PFSK-1 (cell line): ENCODE measurements at regions not wholly inside any gene's neighbourhood (a gene's known extent, or its start where the extent isn't known, plus 50 kb on each side); places are given as distances from the start of the nearest gene placed in this dataset.

Source experiments
- FOXP2 ChIP-seq: optimal IDR thresholded peaks from 2 replicates; pipeline ENCODE3; 2011; ENCODE audit warnings: borderline replicate concordance, control low read depth, inconsistent platforms; ENCODE audit not compliant: insufficient read depth; ENCODE audit errors: extremely low read length, extremely low read depth
- POLR2AphosphoS5 ChIP-seq: IDR thresholded peaks from 2 replicates; pipeline ENCODE4 v1.6.1; 2012; ENCODE audit warnings: low read depth, mild to moderate bottlenecking, control low read depth, low read length, moderate library complexity
- SIN3A ChIP-seq: IDR thresholded peaks from 2 replicates; pipeline ENCODE4 v1.6.1; 2012; ENCODE audit warnings: mild to moderate bottlenecking, low read length, moderate library complexity, borderline replicate concordance; ENCODE audit not compliant: insufficient read depth
- TAF1 ChIP-seq: IDR thresholded peaks from 2 replicates; pipeline ENCODE4 v1.6.1; 2012; ENCODE audit warnings: low read length, control low read depth, borderline replicate concordance; ENCODE audit not compliant: insufficient read depth
- TF ChIP-seq, protein P1 (sequence below), 2 experiments: IDR thresholded peaks; 2 replicates each; pipeline versions ENCODE4 v1.6.1 to v1.8.0; 2011 to 2012; ENCODE audit warnings: low read depth in 2 of 2, low read length in 2 of 2, control low read depth in 1 of 2, inconsistent platforms in 1 of 2, mild to moderate bottlenecking in 1 of 2, moderate library complexity in 1 of 2; ENCODE audit not compliant: insufficient read depth in 1 of 2

DNA sequence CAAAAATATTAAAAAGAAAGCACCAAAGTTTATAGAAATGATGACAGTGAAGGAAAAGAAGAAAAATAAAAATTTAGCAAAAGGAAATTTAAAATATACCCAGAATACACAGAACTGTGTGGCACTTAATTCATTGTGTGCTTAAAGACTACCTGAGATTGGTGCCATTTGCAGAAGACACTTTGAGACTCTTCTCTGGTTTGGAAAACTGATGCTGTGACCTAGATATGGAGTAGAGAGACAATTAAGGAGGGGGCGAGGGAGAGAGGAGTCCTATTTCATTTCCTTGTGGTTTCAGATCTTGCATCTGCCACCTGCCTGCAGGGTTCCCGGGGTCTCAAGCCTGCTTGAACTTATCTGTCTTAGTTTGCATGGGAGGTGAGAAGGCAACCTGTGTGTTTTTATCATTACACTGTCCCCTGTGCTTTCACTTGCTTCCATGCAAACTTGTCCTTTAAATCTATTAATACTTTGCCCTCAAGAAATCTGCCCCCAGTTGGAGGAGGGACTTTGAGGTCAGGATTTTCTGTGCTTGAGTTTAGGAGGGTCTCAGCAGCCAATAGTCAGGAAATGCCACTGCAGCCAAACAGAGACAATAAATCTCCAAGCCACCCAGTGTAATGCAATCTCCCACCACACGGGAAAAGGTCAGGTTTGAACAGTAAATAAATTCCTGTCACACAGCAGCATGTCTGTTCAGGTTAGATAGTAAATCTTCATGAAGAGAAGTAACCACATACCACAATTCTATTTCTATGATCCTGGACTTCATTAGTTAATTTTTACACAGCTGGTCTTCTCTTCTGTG, 119.4 kb downstream of the CAND1 start:
- no peak for TF ChIP-seq FOXP2
- no peak for TF ChIP-seq SIN3A
- TF ChIP-seq, protein P1, sequence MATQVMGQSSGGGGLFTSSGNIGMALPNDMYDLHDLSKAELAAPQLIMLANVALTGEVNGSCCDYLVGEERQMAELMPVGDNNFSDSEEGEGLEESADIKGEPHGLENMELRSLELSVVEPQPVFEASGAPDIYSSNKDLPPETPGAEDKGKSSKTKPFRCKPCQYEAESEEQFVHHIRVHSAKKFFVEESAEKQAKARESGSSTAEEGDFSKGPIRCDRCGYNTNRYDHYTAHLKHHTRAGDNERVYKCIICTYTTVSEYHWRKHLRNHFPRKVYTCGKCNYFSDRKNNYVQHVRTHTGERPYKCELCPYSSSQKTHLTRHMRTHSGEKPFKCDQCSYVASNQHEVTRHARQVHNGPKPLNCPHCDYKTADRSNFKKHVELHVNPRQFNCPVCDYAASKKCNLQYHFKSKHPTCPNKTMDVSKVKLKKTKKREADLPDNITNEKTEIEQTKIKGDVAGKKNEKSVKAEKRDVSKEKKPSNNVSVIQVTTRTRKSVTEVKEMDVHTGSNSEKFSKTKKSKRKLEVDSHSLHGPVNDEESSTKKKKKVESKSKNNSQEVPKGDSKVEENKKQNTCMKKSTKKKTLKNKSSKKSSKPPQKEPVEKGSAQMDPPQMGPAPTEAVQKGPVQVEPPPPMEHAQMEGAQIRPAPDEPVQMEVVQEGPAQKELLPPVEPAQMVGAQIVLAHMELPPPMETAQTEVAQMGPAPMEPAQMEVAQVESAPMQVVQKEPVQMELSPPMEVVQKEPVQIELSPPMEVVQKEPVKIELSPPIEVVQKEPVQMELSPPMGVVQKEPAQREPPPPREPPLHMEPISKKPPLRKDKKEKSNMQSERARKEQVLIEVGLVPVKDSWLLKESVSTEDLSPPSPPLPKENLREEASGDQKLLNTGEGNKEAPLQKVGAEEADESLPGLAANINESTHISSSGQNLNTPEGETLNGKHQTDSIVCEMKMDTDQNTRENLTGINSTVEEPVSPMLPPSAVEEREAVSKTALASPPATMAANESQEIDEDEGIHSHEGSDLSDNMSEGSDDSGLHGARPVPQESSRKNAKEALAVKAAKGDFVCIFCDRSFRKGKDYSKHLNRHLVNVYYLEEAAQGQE (IDR thresholded peaks at IDR 0.05; ENCODE audit: insufficient read depth in 1 of 2, low read depth in 2 of 2, low read length in 2 of 2): no peak
- no peak for TF ChIP-seq POLR2AphosphoS5
- no peak for TF ChIP-seq TAF1

DNA sequence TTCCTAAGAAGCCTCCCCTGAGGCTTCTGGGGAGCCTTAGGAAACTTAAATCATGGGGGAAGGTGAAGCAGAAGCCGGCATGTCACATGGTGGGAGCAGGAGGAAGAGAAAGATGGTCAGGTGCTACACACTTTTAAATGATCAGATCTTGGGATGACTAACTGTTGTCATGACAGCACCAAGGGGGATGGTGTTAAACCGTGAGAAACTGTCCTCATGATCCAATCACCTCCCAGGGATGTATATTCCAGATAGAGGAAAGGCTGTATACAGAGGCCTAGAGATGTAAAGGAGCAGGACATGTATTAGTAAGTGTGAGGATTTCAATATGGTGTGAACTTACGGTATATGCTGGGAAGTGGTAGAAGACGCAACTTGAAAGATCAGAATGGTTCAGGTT, 121.1 kb downstream of the CAND1 start:
- TF ChIP-seq FOXP2: no peak
- TF ChIP-seq, protein P1 (IDR thresholded peaks at IDR 0.05; ENCODE audit: insufficient read depth in 1 of 2, low read depth in 2 of 2, low read length in 2 of 2): no peak
- TF ChIP-seq SIN3A: no peak
- no peak for TF ChIP-seq TAF1
- TF ChIP-seq POLR2AphosphoS5: no peak

DNA sequence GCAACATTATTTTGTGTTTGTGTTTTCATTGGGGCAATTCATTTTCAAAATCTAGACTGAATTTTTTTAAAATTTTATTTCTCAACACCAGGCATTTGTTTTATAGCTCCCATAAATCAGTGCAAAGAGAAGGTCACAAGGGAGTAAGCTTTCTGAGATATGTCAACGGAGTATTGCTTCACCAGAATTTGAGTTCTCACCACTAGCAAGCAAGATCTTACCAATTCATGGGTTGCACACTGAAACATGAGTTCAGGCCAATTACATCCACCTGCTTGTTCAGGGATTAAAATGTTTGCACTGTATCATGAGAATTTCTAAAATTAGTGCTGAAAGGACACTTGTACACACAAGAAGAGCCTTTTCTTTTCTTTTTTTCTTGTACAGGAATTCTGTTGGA, 121.9 kb downstream of the CAND1 start:
- TF ChIP-seq SIN3A (no peak), TAF1 (no peak), FOXP2 (no peak), POLR2AphosphoS5 (no peak)
- TF ChIP-seq, protein P1 (IDR thresholded peaks at IDR 0.05; ENCODE audit: insufficient read depth in 1 of 2, low read depth in 2 of 2, low read length in 2 of 2): no peak

DNA sequence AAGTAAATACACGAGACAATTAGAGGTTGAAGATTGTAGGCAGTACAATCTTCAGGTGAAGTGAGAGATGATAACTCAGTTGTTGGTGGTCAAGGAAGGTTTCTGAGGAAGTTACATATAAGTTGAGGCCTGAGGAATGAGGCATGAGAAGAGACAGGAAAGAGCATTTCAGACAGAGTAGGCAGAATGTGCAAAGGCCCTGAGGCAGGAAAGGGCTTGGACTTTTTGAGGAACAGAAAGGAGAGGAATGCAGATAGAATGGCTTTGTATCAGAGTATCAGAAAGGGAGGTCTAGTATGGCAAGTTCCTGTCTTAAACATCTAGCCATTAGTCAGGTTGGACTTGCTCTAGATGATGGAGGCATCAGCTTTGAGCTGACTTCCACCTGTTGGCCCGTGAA, 122.5 kb downstream of the CAND1 start:
- no peak for TF ChIP-seq FOXP2
- TF ChIP-seq, protein P1 (IDR thresholded peaks at IDR 0.05; ENCODE audit: insufficient read depth in 1 of 2, low read depth in 2 of 2, low read length in 2 of 2): no peak
- TF ChIP-seq TAF1: no peak
- no peak for TF ChIP-seq SIN3A
- TF ChIP-seq POLR2AphosphoS5: no peak

DNA sequence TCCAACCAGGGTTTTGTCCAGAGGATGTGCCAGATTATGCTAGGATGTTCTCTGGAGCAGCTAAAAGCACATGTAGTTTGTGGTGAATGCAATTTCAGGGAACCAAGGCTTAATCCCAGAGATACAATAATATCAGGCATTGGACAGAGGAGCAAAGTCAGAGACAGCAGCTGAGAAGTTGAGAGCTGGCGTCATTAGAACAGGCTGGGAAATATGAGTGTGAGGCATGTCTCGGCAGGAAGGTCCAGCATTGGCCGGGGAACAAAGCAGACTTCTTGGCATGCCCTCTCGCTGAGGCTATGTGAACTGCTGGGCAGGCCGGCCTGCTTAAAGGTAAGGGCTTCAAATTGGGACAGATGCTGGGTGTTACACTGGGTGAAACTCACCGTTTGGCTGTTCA, 125.4 kb downstream of the CAND1 start:
- TF ChIP-seq, protein P1 (IDR thresholded peaks at IDR 0.05; ENCODE audit: insufficient read depth in 1 of 2, low read depth in 2 of 2, low read length in 2 of 2): 0 out of 4 replicates have a peak, but pooled peaks of 1 of the 2 experiments have one; percentile 33
- TF ChIP-seq TAF1: no peak
- TF ChIP-seq FOXP2: no peak
- TF ChIP-seq POLR2AphosphoS5: no peak
- no peak for TF ChIP-seq SIN3A
